GM10266 (cell line): ENCODE measurements at regions not wholly inside any gene's neighbourhood (a gene's known extent, or its start where the extent isn't known, plus 50 kb on each side); places are given as distances from the start of the nearest gene placed in this dataset.

Experiments used
- DNase-seq: peaks from one replicate; pipeline ENCODE4 v3.0.0; 2012; ENCODE audit errors: extremely low spot score
- CTCF ChIP-seq: IDR thresholded peaks from 2 replicates; pipeline ENCODE4 v1.5.1; 2012; ENCODE audit warnings: mild to moderate bottlenecking, low read depth; ENCODE audit not compliant: control insufficient read depth, insufficient read depth; ENCODE audit errors: missing control alignments

GRCh38 chr1:48082271-48082962 is 85.2 kb upstream of the TRABD2B start:
- no peak for TF ChIP-seq CTCF
- DNase-seq: no peak

- no peak for DNase-seq
These were observed 83.4 kb upstream of the TRABD2B start for GRCh38 chr1:48080331-48081255.

DNA sequence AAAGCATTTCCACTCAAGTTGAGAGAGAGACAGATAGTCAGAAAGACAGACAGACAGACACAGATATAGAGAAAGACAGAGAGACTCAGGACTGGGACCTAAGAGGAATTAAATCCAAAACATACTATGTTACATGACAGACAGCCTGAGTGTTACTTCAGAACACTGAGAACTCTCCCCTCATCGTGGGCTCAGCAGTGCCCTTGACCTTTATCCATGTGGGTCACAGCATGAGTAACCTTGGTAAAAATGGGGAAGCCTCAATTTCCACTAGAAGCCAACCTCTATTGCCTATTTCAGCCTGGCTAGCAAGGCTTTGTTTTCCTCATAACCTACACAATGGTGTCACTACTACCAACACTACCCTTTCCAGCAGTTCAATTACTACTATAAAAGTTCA is 81.9 kb upstream of the TRABD2B start:
- no peak for DNase-seq
- no peak for TF ChIP-seq CTCF

More at GRCh38 chr1:48080331-48081255, 83.4 kb upstream of the TRABD2B start:
- no peak for TF ChIP-seq CTCF

GRCh38 chr1:48077795-48078222 is 80.6 kb upstream of the TRABD2B start:
- DNase-seq: no peak
- TF ChIP-seq CTCF: no peak

- TF ChIP-seq CTCF: no peak
- no peak for DNase-seq
These were observed 78.8 kb upstream of the TRABD2B start for GRCh38 chr1:48076017-48076416.

GRCh38 chr1:48073798-48074530 is 76.8 kb upstream of the TRABD2B start:
- DNase-seq: no peak
- no peak for TF ChIP-seq CTCF
